OCI-LY3 (cell line): ENCODE measurements at regions not wholly inside any gene's neighbourhood (a gene's known extent, or its start where the extent isn't known, plus 50 kb on each side); places are given as distances from the start of the nearest gene placed in this dataset.

Experiments used
- H2AFZ ChIP-seq: fragments of 200-600, 300-600 bp; shearing (Covaris generic); 2 replicates; pipeline ENCODE4 v1.6.0; 2014; ENCODE audit warnings: antibody characterized with exemption, low read depth, low read length
- H3K27ac ChIP-seq: fragments of 200-600, 300-600 bp; sonication (generic); 2 replicates; pipeline ENCODE4 v1.5.1; 2014; ENCODE audit warnings: mild to moderate bottlenecking, low read length, moderate library complexity, mixed read lengths
- H3K27me3 ChIP-seq: fragments of 200-600, 300-600 bp; sonication (generic); 2 replicates; pipeline ENCODE4 v1.6.1; 2014; ENCODE audit warnings: low read depth, low read length, mixed read lengths
- H3K36me3 ChIP-seq: fragments of 200-600, 300-600 bp; sonication (generic); replicated peaks from 2 replicates; pipeline ENCODE3; 2014; ENCODE audit warnings: low read depth, low read length, mixed read lengths
- H3K4me1 ChIP-seq: fragments of 300-600, 200-600 bp; sonication (generic); 2 replicates; pipeline ENCODE4 v1.6.1; 2014; ENCODE audit warnings: low read length, mixed read lengths
- H3K4me2 ChIP-seq: fragments of 200-600, 300-600 bp; sonication (generic); 2 replicates; pipeline ENCODE4 v1.6.1; 2014; ENCODE audit warnings: low read length, mixed read lengths
- H3K4me3 ChIP-seq: fragments of 300-600, 200-600 bp; sonication (generic); 2 replicates; pipeline ENCODE4 v1.5.1; 2014; ENCODE audit warnings: antibody characterized with exemption, mild to moderate bottlenecking, low read length, moderate library complexity
- H3K79me2 ChIP-seq: fragments of 300-600, 200-600 bp; shearing (Covaris generic); 2 replicates; pipeline ENCODE4 v1.6.1; 2014; ENCODE audit warnings: mild to moderate bottlenecking, low read length, mixed read lengths
- H3K9ac ChIP-seq: fragments of 300-600, 200-600 bp; shearing (Covaris generic); 2 replicates; pipeline ENCODE4 v1.6.0; 2014; ENCODE audit warnings: mild to moderate bottlenecking, low read length, moderate library complexity
- H3K9me3 ChIP-seq: fragments of 200-600, 300-600 bp; shearing (Covaris generic); 2 replicates; pipeline ENCODE4 v1.6.1; 2014; ENCODE audit warnings: low read length, mixed read lengths; ENCODE audit not compliant: insufficient read depth
- H4K20me1 ChIP-seq: fragments of 200-600, 300-600 bp; sonication (generic); 2 replicates; pipeline ENCODE4 v1.6.1; 2016; ENCODE audit warnings: low read length, mixed read lengths; ENCODE audit not compliant: insufficient read depth
- CTCF ChIP-seq: fragments of 200-600, 300-600 bp; sonication (generic); IDR thresholded peaks from 2 replicates; pipeline ENCODE4 v1.5.1; 2014; ENCODE audit warnings: antibody characterized with exemption, low read length, low read depth
- EZH2phosphoT487 ChIP-seq: fragments of 200-600 bp; shearing (Covaris generic); IDR thresholded peaks from 2 replicates; pipeline ENCODE4 v1.6.1; 2018; ENCODE audit warnings: antibody characterized with exemption, mixed run types, low read depth

GRCh38 chrX:150092549-150092948 is 154.3 kb upstream of the EOLA2 start:
- Histone ChIP-seq H4K20me1 (no peaks in the 10 kb centered on the region), H3K9ac (no peak overlapping the region), H2AFZ (no peak overlapping the region), H3K4me3 (no peak overlapping the region), H3K9me3 (no peaks in the 10 kb centered on the region), H3K79me2 (no peaks in the 10 kb centered on the region), H3K27ac (no peak overlapping the region), H3K36me3 (no peaks in the 10 kb centered on the region), H3K27me3 (no peaks in the 10 kb centered on the region), H3K4me2 (no peak overlapping the region), H3K4me1 (peaks cover 3% of the 10 kb centered on the region; the same call in 1 of the 2 replicates)
- TF ChIP-seq CTCF (no peak), EZH2phosphoT487 (no peak)

DNA sequence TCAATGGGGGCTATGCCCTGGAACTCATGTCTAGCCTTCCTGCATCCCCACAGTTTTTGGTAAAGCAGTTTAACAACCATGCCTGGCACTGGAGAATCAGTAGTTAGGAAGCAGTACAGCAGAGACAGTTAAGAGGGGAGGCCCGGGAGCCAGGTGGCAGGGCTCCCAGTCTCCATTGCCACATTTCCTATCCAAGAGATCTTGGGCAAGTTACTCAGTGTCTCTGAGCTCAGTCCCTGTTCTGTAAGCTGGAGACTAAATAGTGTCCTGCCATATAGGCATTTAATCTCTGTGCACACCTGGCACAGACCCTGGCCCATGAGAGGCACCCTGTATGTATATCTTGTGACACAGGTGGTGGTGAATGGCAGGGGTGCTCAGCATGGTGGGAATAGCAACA is 156.1 kb upstream of the EOLA2 start:
- H3K9ac ChIP-seq = no peak overlapping the region
- H4K20me1 ChIP-seq = no peaks in the 10 kb centered on the region
- peaks cover 3% of the 10 kb centered on the region; the same call in 1 of the 2 replicates for H3K4me1 ChIP-seq
- H3K79me2 ChIP-seq = no peaks in the 10 kb centered on the region
- no peak overlapping the region for H3K27ac ChIP-seq
- H3K27me3 ChIP-seq = no peaks in the 10 kb centered on the region
- H3K36me3 ChIP-seq = no peaks in the 10 kb centered on the region
- TF ChIP-seq CTCF (no peak), EZH2phosphoT487 (no peak)
- H2AFZ ChIP-seq = no peak overlapping the region
- no peak overlapping the region for H3K4me2 ChIP-seq
- H3K4me3 ChIP-seq = no peak overlapping the region
- H3K9me3 ChIP-seq = no peaks in the 10 kb centered on the region

DNA sequence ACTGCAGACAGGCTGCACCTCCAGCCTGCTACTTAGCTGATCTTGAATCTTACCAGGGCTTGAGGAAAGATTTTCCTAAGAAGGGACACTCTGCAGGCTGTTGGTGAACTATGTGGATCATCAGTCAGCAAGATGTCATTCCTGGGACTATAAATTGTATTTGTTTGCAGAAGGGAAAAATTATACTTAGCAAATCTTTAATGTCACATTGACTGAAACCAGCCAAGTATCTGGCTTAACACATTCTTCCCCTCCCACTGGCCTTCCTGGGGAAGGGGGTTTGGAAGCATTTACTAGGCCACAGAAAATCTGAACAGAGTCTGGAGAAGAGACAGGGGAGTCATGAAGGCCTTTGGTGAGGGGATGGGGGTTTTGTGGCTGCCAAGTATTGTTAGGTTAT is 156.7 kb upstream of the EOLA2 start:
- H3K9me3 ChIP-seq = no peaks in the 10 kb centered on the region
- TF ChIP-seq CTCF (no peak), EZH2phosphoT487 (no peak)
- H3K36me3 ChIP-seq = no peaks in the 10 kb centered on the region

GRCh38 chrX:150099316-150099715 is 161.0 kb upstream of the EOLA2 start:
- Histone ChIP-seq H3K27me3 (no peaks in the 10 kb centered on the region), H3K9me3 (no peaks in the 10 kb centered on the region), H3K4me1 (peaks cover 3% of the 10 kb centered on the region; the same call in 1 of the 2 replicates), H3K36me3 (no peaks in the 10 kb centered on the region), H3K4me2 (no peak overlapping the region), H3K27ac (no peak overlapping the region), H4K20me1 (no peaks in the 10 kb centered on the region), H3K79me2 (no peaks in the 10 kb centered on the region), H2AFZ (no peak overlapping the region), H3K9ac (no peak overlapping the region), H3K4me3 (no peak overlapping the region)
- TF ChIP-seq CTCF (no peak), EZH2phosphoT487 (no peak)

More for the DNA sequence above, 156.7 kb upstream of the EOLA2 start:
- no peaks in the 10 kb centered on the region for H3K27me3 ChIP-seq
- no peak overlapping the region for H2AFZ ChIP-seq
- H3K27ac ChIP-seq = no peak overlapping the region
- H3K79me2 ChIP-seq = no peaks in the 10 kb centered on the region
- no peak overlapping the region for H3K4me3 ChIP-seq
- no peak overlapping the region for H3K9ac ChIP-seq
- no peak overlapping the region for H3K4me2 ChIP-seq
- peaks cover 3% of the 10 kb centered on the region; the same call in 1 of the 2 replicates for H3K4me1 ChIP-seq
- H4K20me1 ChIP-seq = no peaks in the 10 kb centered on the region
